HG02981 (cell line): ENCODE measurements at regions not wholly inside any gene's neighbourhood (a gene's known extent, or its start where the extent isn't known, plus 50 kb on each side); places are given as distances from the start of the nearest gene placed in this dataset.

ENCODE experiments used
- ATAC-seq: cut with Tn5 transposase; IDR thresholded peaks from one replicate; pipeline ENCODE4 v1.9.1; 2021; ENCODE audit warnings: mild to moderate bottlenecking, moderate library complexity; ENCODE audit not compliant: unreplicated experiment

GRCh38 chr6:33869826-33870423 lies 66.1 kb upstream of the MLN start:
- no peak for ATAC-seq

DNA sequence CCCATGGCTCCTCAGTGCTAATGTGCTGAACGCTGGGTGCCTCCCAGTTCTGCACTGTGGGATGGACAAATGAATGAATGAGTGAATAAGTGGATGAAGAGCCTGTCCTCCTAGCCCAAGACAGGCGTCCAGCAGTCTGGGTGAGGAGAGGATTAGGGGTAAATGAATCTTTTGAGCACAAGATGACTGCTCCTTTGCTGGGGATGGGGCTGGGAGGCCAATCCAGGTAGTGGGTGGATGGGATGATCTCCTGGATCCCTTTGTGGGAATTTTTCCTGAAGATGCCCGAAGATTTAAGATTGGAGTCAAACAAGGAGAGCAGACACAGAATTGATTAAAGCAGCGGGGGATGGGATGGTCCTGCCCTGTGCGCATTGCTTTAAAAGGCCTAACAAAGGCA lies 65.3 kb upstream of the MLN start:
- no peak for ATAC-seq

DNA sequence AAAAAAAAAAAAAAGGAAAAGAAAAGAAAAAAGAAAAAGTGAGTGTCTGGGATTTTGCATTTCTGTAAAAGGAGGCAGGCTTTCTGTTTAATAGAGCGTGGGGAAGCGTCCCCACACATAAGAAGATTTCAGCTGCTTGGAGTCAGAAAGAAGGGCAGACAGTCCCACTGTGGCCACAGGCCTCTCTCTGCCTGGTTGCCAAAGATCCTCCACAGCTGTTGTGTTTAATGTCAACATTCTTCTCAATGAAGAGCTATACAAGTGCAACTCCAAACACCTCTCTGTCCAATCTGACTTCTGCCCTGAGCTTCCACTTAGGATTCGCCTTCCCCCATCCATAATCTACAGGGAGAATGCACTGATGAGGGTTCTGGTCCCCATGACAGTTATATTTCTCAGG lies 64.3 kb upstream of the MLN start:
- no peak for ATAC-seq

DNA sequence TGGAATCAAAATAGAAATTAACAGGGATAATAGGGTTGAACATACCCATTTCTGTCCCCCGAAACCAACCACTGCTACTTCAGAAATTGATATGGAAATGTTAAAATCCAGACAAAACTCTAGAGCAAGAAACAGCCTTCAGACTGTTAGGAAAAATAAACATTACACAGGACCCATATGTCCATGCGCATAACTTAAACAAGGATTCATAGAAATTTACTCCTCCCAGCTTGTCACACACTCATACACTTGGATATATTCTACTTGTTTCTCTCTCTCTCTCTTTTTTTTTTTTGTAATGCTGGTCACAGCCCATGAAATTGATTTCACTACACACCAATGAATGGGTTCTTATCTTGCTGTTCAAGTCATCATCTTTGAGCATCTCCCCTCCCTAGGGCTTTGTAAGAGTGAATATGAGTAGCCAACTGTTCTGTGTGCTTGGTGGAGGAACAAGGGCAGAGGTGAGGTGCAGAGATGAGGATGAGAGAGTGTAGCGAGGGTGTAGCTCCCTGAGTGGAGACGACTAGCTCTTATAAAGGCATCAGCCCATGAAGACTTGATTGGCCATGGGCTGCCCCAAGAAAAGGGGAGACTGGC lies 61.8 kb upstream of the MLN start:
- no peak for ATAC-seq

DNA sequence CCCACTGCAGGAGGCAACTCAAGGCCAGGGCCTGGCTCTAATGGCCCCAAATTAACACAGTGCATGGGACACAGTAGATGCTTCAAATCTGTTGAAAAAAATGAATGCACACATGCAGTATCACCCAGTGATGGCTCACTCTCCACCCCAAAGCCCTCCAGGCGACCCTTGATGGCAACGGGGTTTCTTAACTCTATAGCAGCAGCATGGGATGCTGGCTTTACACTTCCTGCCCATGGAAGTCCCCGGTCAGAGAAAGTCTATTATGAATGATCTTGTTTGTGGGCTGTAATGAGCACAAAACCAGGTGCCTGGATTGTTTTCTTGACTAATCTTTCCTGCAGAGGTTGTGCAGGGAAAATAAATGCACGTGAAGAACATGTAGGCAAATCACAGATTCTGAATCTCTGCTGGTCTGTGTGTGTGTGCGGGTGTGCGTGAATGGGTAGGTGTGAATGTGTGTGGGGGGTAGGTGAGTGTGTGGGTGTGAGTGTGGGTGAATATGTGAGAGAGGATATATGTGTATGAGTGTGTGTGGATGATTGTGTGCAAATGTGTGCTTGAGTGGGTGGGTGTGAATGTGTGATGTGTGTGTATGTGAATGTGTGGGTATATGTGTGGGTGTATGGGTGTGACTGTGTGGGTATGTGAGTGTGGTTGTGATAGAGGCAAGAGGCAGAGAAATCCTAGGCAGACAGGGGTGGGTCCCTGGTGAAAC lies 60.1 kb upstream of the MLN start:
- no peak for ATAC-seq

DNA sequence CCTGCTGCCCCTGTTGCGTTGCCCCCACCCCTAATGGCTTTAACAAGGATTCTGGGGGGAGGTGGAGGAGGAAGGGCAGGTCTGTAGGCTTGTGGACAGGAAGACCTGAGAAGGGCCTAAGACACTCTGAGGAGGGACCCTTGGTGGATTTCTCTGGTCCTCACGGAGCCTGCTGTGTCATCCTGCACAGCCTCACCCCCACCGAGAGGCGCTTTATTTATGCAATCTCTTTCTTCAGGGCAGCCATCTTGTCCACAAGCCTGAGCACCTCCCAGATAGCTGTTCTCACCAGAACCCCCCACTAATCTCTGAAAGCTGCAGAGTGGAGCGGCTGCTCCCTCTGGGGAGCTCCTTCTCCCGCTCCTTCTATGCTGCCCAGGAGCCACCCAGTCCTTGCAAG lies 59.3 kb upstream of the MLN start:
- ATAC-seq = no peak

DNA sequence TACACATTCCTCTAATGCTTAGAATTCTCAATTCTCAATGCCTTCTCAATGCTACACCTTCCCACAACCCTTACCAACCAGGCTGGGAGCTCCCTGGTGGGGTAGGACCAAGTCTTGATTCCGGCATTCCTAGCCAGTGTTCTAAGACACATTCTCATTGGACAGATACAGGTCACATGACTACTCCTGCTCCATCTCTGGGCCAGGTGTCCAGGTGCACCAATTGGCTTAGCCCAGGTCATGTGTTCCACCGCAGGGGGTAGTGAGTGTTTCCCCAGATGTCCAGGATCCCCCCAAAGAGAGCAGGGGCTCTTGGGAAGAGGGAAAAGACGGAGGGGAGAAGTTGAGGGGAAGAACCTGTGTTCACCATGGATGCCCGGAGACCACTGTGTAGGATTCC lies 58.7 kb upstream of the MLN start:
- no peak for ATAC-seq

DNA sequence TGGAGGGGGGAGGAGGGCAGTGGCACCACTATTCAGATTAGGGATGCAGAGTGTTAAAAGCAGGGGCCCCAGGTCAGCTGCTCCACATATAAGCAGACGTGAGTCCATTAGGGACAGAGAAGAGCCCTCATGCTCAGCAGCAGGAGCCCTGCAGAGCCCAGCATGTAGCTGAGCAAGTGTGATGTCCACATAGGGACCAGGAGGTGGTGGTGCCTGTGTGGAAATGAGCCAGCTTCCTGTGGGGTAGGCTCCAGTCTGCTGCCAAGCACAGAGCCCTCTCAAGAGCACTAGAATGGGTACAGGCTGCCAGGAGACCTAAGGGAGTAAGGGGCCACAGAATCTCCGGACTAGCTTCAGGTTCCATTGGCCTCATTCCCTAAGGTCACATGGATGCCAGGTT lies 57.9 kb upstream of the MLN start:
- ATAC-seq = no peak

DNA sequence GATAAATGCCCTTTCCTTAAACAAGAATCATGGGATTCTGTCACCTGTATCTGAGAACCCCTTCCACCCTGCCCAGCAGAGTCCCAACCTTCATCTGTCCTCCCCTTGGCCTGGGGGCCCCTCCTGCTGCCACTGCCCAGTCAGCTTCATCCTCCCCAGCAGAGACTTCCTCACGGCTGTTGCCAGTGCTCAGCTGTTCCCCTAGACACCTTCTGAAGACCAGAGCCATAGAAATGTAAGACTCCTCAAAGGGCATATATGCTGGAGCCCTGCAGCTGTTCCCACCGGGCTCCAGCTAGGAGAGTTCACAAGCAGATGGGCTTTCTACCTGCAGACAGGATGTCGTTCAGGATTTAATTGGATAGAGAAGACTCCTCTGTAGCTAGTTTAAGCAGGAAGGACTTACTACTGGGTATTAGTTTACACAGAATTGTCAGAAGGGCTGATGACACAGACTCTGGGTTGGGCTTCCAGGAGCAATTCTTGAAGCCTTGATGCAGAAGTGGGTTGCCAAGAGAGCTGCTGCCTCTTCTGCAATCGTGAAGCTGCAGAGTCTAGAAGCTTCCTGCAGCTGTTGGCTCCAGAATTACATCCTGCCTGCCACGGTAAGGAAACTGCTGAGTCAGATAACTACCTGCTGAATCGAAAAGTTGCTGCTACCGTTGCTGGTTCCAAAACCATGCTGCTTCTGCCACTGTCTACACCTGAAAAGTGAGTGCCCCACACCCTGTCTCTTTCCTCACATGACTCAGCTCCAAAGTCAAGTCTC lies 57.1 kb upstream of the MLN start:
- no peak for ATAC-seq

DNA sequence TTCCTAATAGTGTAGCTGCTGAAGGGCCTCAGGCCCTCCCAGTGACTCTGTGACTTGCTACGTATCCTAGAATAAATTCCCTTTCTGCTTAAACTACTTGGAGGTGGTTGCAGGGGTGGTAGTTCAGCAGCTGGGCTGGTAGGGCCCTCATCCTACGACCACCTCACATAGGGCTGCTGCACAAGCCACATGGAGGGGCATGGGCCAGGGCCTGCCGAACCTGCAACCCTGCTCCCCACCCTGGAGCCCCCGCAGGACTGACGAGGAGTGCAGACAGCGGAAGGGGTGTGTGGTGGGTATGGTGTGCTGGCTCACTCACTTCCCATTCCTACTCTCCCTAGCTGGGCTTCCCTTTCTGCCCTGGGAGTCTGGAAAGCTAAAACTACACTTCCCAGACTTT lies 56.2 kb upstream of the MLN start:
- ATAC-seq = no peak

DNA sequence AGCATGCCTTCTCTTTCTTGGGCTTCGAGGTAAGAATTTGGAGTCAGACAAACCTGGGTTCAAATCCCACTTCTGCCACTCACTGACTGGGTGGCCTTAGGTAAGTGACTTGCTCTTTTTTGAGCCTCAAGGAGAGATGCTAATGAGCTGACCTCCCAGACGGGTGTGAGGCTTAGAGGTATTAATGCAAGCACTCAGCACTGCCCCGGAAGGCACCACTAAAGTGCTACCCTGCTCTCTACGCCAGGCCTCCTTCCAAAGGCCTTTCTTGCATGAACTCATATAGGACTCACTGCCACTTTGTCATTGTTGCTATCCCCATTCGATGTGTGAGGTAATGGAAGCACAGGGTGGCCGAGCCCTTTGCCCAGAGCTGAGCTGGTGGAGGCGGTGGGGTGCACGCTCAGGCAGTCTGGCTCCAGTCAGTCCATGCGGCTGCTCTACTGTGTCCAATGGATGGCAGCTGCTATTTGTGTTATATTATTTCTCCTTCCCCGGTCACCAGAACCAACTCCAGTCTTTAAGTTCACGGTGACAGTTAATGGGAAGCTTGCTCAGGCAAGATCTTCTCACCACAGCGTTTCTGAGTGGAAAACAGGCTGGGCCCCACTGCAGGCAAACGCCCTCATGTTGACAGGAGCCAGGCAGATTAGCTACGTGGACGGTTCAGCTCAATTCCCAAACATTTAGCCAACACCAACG lies 55.2 kb upstream of the MLN start:
- no peak for ATAC-seq

- no peak for ATAC-seq
These were observed 54.2 kb upstream of the MLN start for GRCh38 chr6:33857932-33858475.

- ATAC-seq = no peak
These were observed 53.5 kb upstream of the MLN start for GRCh38 chr6:33857093-33857931.

- ATAC-seq = no peak
These were observed 52.9 kb upstream of the MLN start for GRCh38 chr6:33856655-33857054.

DNA sequence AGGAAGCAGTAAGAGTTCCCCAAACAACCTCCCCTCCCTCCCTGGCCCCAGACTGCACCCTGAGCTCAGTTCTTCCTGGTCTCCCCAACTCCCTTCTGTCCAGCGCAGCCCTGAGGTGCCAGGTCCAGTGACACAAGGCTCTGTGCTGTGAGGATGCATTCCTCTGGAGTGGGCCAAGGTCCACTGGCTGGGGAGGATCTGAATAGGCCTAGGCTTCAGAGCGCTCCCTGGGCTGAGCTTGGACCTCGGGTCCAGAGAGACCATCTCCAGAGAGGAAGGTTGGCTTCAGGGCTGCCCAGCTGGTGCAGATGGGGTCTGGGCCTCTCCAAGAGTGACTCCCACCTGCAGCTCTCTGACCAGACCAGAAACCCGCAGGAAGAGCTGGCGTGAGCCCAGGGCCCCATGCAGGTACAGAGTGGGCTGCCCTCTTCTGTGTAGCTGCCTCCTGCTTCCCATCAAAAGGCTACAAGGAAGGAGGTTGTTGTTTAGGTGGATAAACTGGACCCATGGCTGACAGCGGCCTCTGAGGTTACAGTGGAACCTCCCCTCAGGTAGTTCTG lies 52.3 kb upstream of the MLN start:
- no peak for ATAC-seq

DNA sequence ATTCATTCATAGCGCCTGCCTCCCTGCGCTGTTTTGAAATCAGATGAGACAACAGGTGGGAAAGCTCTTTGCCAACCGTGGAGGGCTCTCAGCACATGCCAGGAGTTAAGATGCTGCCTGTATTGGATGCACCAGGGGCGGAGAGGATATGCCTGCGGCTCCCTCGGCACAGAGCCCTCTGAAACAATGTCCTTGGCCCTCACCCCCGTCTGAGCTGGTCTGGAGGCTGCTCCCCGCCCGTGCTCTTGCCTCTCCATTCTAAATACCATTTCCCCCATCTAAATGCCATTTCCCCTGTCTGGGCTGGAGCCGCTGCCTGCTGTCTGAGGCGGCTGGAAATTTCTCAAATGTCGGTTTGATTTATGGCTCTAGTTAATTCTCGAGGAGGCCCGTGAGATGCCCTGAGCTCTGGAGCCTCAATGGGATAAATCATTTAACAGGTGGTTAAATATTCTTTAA lies 50.8 kb upstream of the MLN start:
- no peak for ATAC-seq

DNA sequence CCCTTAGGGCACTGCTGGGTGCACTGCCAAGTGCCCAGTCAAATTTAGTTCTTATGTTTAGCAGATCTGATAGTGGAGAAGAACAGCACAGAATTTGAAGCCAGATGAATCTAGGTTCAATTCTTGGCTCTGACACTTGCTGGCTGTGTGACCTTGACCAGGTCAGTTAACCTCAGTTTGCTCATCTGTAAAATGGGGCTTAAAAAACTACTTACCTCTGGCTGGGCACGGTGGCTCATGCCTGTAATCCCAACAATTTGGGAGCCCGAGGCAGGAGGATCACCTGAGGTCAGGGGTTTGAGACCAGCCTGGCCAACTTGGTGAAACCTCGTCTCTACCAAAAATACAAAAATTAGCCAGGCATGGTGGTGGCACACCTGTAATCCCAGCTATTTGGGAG lies 49.9 kb upstream of the MLN start:
- no peak for ATAC-seq
